ENCODE measurements at regions not wholly inside any gene's neighbourhood (a gene's known extent, or its start where the extent isn't known, plus 50 kb on each side); places are given as distances from the start of the nearest gene placed in this dataset.

DNA sequence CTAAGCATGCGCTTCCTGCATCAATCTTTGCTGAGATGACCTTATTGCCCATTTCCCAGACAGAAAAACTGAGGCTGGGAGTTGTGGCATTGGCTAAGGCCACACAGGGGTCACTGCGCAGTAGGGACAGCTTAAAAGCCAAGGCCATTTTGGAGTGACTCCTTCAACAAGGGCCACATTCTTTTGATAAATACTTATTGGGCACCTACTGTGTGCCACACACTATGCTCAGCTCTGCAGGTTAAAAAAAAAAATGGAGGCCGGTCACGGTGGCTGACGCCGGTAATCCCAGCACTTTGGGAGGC lies 108.6 kb downstream of the CEBPB start:
- no peak overlapping the region for H3K27ac Mint-ChIP-seq
- POLR2A ChIA-PET: no interaction called here
- H3K4me3 Mint-ChIP-seq: no peak overlapping the region
- ATAC-seq (ENCODE audit: low read depth) (no peak), DNase-seq (no peak)
- no peaks in the 10 kb centered on the region for H3K36me3 Mint-ChIP-seq (ENCODE audit: low read depth)
- intact Hi-C loops (cut with micrococcal nuclease): no loop called here
- H3K27me3 Mint-ChIP-seq: peaks cover 3% of the 10 kb centered on the region
- CTCF ChIA-PET: no interaction called here
- peaks cover 15% of the 10 kb centered on the region for H3K4me1 Mint-ChIP-seq
- TF ChIP-seq, protein P1, sequence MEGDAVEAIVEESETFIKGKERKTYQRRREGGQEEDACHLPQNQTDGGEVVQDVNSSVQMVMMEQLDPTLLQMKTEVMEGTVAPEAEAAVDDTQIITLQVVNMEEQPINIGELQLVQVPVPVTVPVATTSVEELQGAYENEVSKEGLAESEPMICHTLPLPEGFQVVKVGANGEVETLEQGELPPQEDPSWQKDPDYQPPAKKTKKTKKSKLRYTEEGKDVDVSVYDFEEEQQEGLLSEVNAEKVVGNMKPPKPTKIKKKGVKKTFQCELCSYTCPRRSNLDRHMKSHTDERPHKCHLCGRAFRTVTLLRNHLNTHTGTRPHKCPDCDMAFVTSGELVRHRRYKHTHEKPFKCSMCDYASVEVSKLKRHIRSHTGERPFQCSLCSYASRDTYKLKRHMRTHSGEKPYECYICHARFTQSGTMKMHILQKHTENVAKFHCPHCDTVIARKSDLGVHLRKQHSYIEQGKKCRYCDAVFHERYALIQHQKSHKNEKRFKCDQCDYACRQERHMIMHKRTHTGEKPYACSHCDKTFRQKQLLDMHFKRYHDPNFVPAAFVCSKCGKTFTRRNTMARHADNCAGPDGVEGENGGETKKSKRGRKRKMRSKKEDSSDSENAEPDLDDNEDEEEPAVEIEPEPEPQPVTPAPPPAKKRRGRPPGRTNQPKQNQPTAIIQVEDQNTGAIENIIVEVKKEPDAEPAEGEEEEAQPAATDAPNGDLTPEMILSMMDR (IDR thresholded peaks at IDR 0.05): no peak
- H3K9me3 Mint-ChIP-seq: no peaks in the 10 kb centered on the region

DNA sequence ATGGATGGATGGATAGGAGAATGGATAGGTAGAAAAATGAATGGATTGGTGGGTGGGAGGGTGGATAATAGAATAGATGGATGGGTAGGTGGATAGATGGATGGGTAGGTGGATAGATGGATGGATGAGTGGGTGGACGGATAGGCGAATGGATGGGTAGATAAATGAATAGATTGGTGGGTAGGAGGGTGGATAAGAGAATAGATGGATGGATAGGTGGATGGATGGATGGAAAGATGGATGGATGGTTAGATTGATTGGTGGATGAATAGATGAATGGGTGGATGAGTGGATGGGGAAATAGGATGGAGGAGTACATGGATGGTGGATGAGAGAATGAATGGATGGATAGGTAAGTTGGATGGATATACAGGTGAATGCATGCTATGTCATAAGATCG lies 110.5 kb downstream of the CEBPB start:
- TF ChIP-seq, protein P1 (IDR thresholded peaks at IDR 0.05): no peak
- ChIA-PET CTCF (no interaction called here), POLR2A (no interaction called here)
- Mint-ChIP-seq H3K9me3 (no peaks in the 10 kb centered on the region), H3K36me3 (ENCODE audit: low read depth) (no peaks in the 10 kb centered on the region), H3K27me3 (peaks cover 3% of the 10 kb centered on the region), H3K4me1 (peaks cover 15% of the 10 kb centered on the region), H3K4me3 (no peak overlapping the region), H3K27ac (no peak overlapping the region)
- ATAC-seq (ENCODE audit: low read depth): no peak
- no peak for DNase-seq
- intact Hi-C loops (cut with micrococcal nuclease): no loop called here

DNA sequence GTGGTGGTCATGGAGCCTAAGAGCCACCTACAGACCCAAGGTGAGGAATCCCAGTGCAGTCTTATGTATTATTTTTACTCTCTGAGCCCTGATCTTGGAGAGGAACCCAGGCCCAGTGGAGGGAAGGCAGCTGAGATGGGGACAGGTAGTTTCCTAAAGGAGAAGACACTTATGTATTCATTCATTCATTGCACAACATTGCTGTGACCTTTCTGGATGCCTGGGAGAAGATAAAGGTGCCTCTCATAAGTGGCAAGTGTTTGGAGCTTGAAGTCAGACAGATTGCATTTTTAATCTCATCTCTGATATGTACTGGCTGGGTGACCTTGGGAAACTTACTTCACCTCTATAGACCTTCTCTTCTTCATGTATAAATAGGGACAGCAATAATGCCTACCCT lies 111.1 kb downstream of the CEBPB start:
- no peak for ATAC-seq (ENCODE audit: low read depth)
- ChIA-PET CTCF (no interaction called here), POLR2A (no interaction called here)
- Mint-ChIP-seq H3K9me3 (no peaks in the 10 kb centered on the region), H3K4me1 (peaks cover 12% of the 10 kb centered on the region), H3K36me3 (ENCODE audit: low read depth) (no peaks in the 10 kb centered on the region), H3K27ac (no peak overlapping the region), H3K27me3 (peaks cover 3% of the 10 kb centered on the region), H3K4me3 (no peak overlapping the region)
- no peak for DNase-seq
- intact Hi-C loops (cut with micrococcal nuclease): no loop called here
- TF ChIP-seq, protein P1 (IDR thresholded peaks at IDR 0.05): no peak

DNA sequence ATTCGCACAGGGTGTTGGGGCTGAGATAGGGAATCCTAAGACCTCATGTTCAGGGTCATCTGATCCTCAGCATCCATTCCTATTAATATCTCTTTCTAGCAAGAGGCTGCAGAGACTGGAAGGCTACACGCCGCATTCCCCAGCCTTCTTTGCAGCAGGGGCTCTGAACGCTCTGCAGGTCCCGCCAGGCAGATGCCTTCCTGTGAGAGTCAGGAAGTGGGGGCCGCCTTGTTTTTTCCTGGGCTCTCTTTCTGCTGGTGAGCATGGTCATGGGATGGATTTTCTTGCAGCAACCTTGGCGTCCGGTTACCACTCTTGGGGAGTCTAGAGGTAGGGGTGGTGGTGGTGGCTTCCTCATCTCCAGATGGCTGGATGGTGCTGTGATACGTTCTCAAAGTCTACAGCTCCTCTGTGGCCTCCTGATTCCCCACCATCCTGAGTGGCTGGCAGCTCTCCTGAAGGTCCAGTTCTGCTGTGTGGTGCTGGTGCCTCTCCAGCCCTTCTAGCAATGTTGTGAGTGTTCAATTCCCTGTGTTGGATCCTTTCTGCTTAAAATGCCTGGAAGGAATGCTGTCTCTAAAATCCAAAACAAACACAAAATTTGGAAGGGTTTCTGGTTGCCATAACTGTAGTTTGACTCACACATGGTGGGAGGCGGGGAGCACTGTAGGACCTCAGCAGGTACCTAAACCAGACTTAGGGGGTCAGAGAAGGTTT lies 111.9 kb downstream of the CEBPB start:
- H3K27ac Mint-ChIP-seq: no peak overlapping the region
- no peaks in the 10 kb centered on the region for H3K9me3 Mint-ChIP-seq
- no peak overlapping the region for H3K4me3 Mint-ChIP-seq
- ChIA-PET POLR2A (interaction anchor here (0.7 kb wide), 1 partner anchor 1278 kb away, joined by 6 read pairs; no protein-coding TSS in a partner anchor), CTCF (no interaction called here)
- ATAC-seq (ENCODE audit: low read depth): no peak
- DNase-seq: no peak
- intact Hi-C loops (cut with micrococcal nuclease): no loop called here
- TF ChIP-seq, protein P1 (IDR thresholded peaks at IDR 0.05): no peak
- H3K4me1 Mint-ChIP-seq: peaks cover 6% of the 10 kb centered on the region
- no peaks in the 10 kb centered on the region for H3K36me3 Mint-ChIP-seq (ENCODE audit: low read depth)
- H3K27me3 Mint-ChIP-seq: peaks cover 3% of the 10 kb centered on the region

DNA sequence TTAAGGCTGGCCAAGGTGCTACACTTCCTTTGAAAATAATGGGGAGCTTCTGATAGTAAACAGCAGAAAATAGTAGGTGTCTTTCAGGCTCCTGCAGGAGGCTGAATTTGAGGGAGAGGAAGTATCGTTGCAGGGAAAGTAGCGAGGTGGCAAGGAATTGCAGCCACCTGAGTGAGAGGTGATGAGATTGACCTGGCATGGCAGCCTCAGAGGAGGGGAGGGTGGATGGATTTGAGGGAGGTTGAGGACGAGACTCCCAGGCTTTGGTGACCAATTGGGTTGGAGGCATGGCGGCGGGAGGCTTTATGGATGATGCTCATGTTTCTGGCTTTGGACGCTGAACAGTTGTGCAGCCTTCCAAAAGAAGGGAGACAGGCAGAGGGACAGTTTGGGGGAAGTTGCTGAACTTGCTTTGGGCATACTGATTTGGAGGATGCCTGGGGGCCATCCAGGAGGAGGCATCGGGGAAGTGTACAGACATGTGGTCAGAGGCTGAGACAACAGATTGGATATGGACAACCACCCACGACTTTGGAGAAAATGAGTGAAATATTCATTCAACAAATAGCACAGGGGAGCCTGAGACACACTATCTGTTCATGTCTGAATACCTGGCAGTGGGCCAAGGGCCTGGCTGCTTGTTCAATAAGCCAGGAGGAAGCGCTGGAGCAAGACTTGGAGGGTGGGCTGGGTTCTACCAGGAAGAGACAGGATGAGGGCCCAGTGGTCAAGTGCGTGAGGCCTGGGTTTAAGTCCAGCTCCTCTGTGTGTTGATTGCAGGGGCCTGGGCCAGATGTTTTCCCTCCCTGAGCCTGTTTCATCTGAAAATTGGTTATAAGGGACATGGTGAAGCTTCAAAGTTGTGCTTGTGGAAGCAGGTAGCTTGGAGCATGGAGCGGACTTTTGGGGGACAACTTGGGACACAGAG lies 113.2 kb downstream of the CEBPB start:
- TF ChIP-seq, protein P1 (IDR thresholded peaks at IDR 0.05): no peak
- no peaks in the 10 kb centered on the region for H3K36me3 Mint-ChIP-seq (ENCODE audit: low read depth)
- ChIA-PET CTCF (interaction anchor here (0.6 kb wide), 1 partner anchor 97 kb away, joined by 3 read pairs; no protein-coding TSS in a partner anchor), POLR2A (no interaction called here)
- H3K9me3 Mint-ChIP-seq: no peaks in the 10 kb centered on the region
- peaks cover 3% of the 10 kb centered on the region for H3K27me3 Mint-ChIP-seq
- H3K4me1 Mint-ChIP-seq: no peaks in the 10 kb centered on the region
- DNase-seq (no peak), ATAC-seq (ENCODE audit: low read depth) (no peak)
- H3K4me3 Mint-ChIP-seq: no peak overlapping the region
- H3K27ac Mint-ChIP-seq: no peak overlapping the region
- intact Hi-C loops (cut with micrococcal nuclease): no loop called here

All from activated B cell treated with CpG ODN at 0.5 μM for 24 hours (primary cell).